Hepatocyte (in vitro differentiated cells): ENCODE measurements at regions not wholly inside any gene's neighbourhood (a gene's known extent, or its start where the extent isn't known, plus 50 kb on each side); places are given as distances from the start of the nearest gene placed in this dataset.

Experiments
- DNase-seq: peaks from one replicate; pipeline ENCODE4 v3.0.0-alpha.2; 2016; ENCODE audit warnings: low spot score
- H2AFZ ChIP-seq: fragments of 200-600 bp; sonication (generic); 2 replicates; pipeline ENCODE4 v1.6.0; 2016; ENCODE audit warnings: antibody characterized with exemption, mild to moderate bottlenecking
- H3K27ac ChIP-seq: fragments of 200-600 bp; sonication (generic); 2 replicates; pipeline ENCODE4 v1.5.1; 2016; ENCODE audit warnings: mild to moderate bottlenecking
- H3K27me3 ChIP-seq: fragments of 200-600 bp; sonication (generic); 2 replicates; pipeline ENCODE4 v1.6.1; 2016
- H3K36me3 ChIP-seq: fragments of 200-600 bp; sonication (generic); replicated peaks from 2 replicates; pipeline ENCODE4 v1.5.1; 2016; ENCODE audit warnings: low read depth; ENCODE audit not compliant: insufficient read depth
- H3K4me1 ChIP-seq: fragments of 200-600 bp; sonication (generic); 2 replicates; pipeline ENCODE4 v1.5.1; 2016; ENCODE audit warnings: mild to moderate bottlenecking, moderate library complexity; ENCODE audit not compliant: insufficient read depth
- H3K4me2 ChIP-seq: fragments of 200-600 bp; sonication (generic); 2 replicates; pipeline ENCODE4 v1.6.0; 2016
- H3K4me3 ChIP-seq: fragments of 200-600 bp; sonication (generic); 2 replicates; pipeline ENCODE4 v1.5.1; 2016; ENCODE audit warnings: mild to moderate bottlenecking
- H3K79me2 ChIP-seq: fragments of 200-600 bp; sonication (generic); 2 replicates; pipeline ENCODE4 v1.6.0; 2017; ENCODE audit warnings: mild to moderate bottlenecking
- H3K9me2 ChIP-seq: fragments of 200-600 bp; sonication (generic); replicated peaks from 2 replicates; pipeline ENCODE4 v1.6.0; 2017; ENCODE audit warnings: mild to moderate bottlenecking; ENCODE audit not compliant: insufficient read depth
- H3K9me3 ChIP-seq: fragments of 200-600 bp; sonication (generic); 2 replicates; pipeline ENCODE4 v1.5.1; 2016; ENCODE audit warnings: low read depth, mild to moderate bottlenecking
- H4K20me1 ChIP-seq: fragments of 200-600 bp; sonication (generic); 2 replicates; pipeline ENCODE4 v1.6.0; 2016; ENCODE audit warnings: mild to moderate bottlenecking; ENCODE audit not compliant: insufficient read depth, poor library complexity, severe bottlenecking
- CTCF ChIP-seq: fragments of 200-600 bp; sonication (generic); IDR thresholded peaks from 2 replicates; pipeline ENCODE4 v1.5.1; 2016; ENCODE audit warnings: antibody characterized with exemption, mild to moderate bottlenecking; ENCODE audit not compliant: poor library complexity
- EZH2 ChIP-seq: fragments of 200-600 bp; sonication (generic); IDR thresholded peaks from 2 replicates; pipeline ENCODE4 v1.6.1; 2016; ENCODE audit warnings: antibody characterized with exemption, mild to moderate bottlenecking, borderline replicate concordance
- EZH2phosphoT487 ChIP-seq: fragments of 200-600 bp; sonication (generic); IDR thresholded peaks from one replicate; pipeline ENCODE4 v1.6.1; 2018; ENCODE audit warnings: antibody characterized with exemption, mild to moderate bottlenecking, low read depth, moderate library complexity; ENCODE audit not compliant: unreplicated experiment, severe bottlenecking
- WGBS: methylation state at CpG from one replicate; pipeline ENCODE4 v1.1.6; 2016; ENCODE audit warnings: low lambda C conversion rate; ENCODE audit errors: missing lambda C conversion rate; 5-methylcytosine and 5-hydroxymethylcytosine counted together

DNA sequence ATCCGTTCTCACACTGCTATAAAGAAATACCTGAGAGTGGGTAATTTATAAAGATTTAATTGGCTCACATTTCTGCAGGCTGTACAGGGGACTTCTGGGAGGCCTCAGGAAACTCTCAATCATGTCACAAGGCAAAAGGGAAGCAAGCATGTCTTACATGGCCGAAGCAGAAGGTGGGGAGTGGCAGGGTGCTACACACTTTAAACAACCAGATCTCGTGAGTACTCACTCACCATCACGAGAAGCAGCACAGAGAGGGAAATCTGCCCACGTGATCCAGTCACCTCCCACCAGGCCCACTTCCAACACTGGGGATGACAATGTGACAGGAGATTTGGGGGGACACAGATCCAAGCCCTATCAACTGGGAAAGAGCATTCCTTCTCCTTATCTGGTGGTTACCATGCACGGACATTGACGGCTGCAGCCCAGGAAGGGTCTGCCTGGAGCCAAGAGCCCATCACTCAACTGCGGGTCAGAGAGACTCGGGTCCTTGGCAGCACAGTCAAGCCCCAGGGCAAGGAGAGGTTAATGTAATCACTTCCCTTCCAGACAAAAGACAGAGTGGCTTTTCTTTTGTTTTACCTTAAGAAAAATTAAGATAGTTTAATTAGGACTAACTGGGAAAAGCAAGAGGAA, 112.3 kb upstream of the CST7 start:
- Histone ChIP-seq H3K79me2 (no peaks in the 10 kb centered on the region), H3K4me1 (peaks cover 14% of the 10 kb centered on the region), H2AFZ (no peak overlapping the region), H3K36me3 (no peaks in the 10 kb centered on the region), H3K27me3 (no peaks in the 10 kb centered on the region), H3K4me2 (no peak overlapping the region), H3K9me2 (no peaks in the 10 kb centered on the region), H3K27ac (no peak overlapping the region), H3K9me3 (no peaks in the 10 kb centered on the region), H4K20me1 (no peaks in the 10 kb centered on the region), H3K4me3 (no peak overlapping the region)
- WGBS: 61% methylated on average over 9 of the region's 9 CpGs
- TF ChIP-seq CTCF: no peak
- no peak for TF ChIP-seq EZH2phosphoT487
- TF ChIP-seq EZH2: no peak
- no peak for DNase-seq

DNA sequence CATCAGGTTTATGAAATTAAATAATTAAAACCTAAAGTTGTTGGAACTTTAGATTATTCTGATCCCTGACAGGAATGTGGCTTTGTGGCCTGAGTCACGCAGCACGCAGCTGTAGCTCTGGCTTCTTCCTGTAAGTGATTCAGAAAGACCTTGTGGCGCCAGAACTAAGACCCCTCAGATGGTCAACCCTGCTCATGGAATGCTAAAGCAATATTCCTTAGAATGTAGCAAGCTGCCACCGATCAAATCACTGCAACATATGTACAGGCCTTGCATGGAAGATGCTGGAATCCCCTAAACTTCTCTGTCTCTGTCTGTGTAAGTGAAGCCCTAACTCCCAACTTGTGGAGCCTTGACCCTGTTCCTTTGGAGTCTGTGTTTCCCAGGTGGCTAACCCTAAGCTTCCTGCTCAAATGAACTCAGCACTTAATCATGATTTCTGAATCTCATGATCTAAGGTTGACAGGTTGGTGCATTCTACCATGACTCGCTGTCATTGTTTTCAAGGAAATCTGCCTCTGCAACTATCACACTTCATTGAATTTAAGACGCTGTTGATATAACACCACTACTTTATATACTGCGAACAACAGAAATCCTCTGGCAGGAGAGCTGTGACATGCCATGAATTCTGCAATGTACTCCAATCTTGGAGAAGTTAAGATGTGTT, 111.2 kb upstream of the CST7 start:
- H3K36me3 ChIP-seq: no peaks in the 10 kb centered on the region
- H3K79me2 ChIP-seq: no peaks in the 10 kb centered on the region
- 88% methylated on average over 7 of the region's 7 CpGs for WGBS
- H3K4me2 ChIP-seq: no peak overlapping the region
- peaks cover 5% of the 10 kb centered on the region for H3K27me3 ChIP-seq
- H3K9me3 ChIP-seq: no peaks in the 10 kb centered on the region
- DNase-seq: no peak
- H2AFZ ChIP-seq: no peak overlapping the region
- H4K20me1 ChIP-seq: no peaks in the 10 kb centered on the region
- no peaks in the 10 kb centered on the region for H3K9me2 ChIP-seq
- no peak overlapping the region for H3K4me3 ChIP-seq
- H3K27ac ChIP-seq: no peak overlapping the region
- peaks cover 14% of the 10 kb centered on the region for H3K4me1 ChIP-seq
- TF ChIP-seq EZH2phosphoT487 (no peak), EZH2 (no peak), CTCF (no peak)

- H3K27ac ChIP-seq: no peak overlapping the region
- DNase-seq: no peak
These were observed 110.2 kb upstream of the CST7 start for GRCh38 chr20:24838546-24839535.

More at GRCh38 chr20:24838546-24839535, 110.2 kb upstream of the CST7 start:
- no peak for TF ChIP-seq EZH2phosphoT487
- no peak for TF ChIP-seq CTCF
- no peak for TF ChIP-seq EZH2
- Histone ChIP-seq H3K9me2 (no peaks in the 10 kb centered on the region), H4K20me1 (no peaks in the 10 kb centered on the region), H3K4me2 (no peak overlapping the region), H3K4me3 (no peak overlapping the region), H3K36me3 (no peaks in the 10 kb centered on the region), H3K9me3 (no peaks in the 10 kb centered on the region), H3K79me2 (no peaks in the 10 kb centered on the region), H3K27me3 (peaks cover 5% of the 10 kb centered on the region), H3K4me1 (peaks cover 14% of the 10 kb centered on the region), H2AFZ (no peak overlapping the region)
- WGBS: 93% methylated on average over 8 of the region's 8 CpGs
